ENCODE measurements at regions not wholly inside any gene's neighbourhood (a gene's known extent, or its start where the extent isn't known, plus 50 kb on each side); places are given as distances from the start of the nearest gene placed in this dataset.

- TF ChIP-seq CTCF (IDR thresholded peaks at IDR 0.05) (no peak), POLR2A (IDR thresholded peaks at IDR 0.05) (no peak)
These were observed 130.4 kb downstream of the DICER1 start for GRCh38 chr14:95026851-95027463.
